HG03280 (cell line): ENCODE measurements at regions not wholly inside any gene's neighbourhood (a gene's known extent, or its start where the extent isn't known, plus 50 kb on each side); places are given as distances from the start of the nearest gene placed in this dataset.

Source experiments
- ATAC-seq: cut with Tn5 transposase; IDR thresholded peaks from one replicate; pipeline ENCODE4 v1.9.1; 2021; ENCODE audit warnings: mild to moderate bottlenecking, moderate library complexity; ENCODE audit not compliant: unreplicated experiment

GRCh38 chr6:156087487-156087886 lies 631.8 kb upstream of the NOX3 start:
- no peak for ATAC-seq

- no peak for ATAC-seq
These were observed 626.4 kb upstream of the NOX3 start for GRCh38 chr6:156082012-156082411.

GRCh38 chr6:156080371-156080770 lies 624.7 kb upstream of the NOX3 start:
- ATAC-seq: no peak

- ATAC-seq: no peak
These were observed 613.2 kb upstream of the NOX3 start for GRCh38 chr6:156068881-156069280.

DNA sequence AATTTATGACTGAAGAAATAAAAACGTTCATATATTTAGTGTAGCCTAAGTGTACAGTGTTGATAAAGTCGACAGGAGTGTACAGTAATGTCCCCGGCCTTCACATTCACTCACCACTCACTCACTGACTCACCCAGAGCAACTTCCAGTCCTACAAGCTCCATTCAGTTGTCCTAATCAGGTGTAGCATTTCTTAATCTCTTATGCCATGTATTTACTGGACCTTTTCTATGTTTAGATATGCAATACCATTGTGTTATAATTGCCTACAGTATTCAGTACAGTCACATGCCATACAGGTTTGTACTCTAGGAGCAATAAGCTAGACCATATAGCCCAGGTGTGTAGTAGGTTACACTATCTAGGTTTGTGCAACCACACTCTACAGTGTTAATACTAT lies 610.2 kb upstream of the NOX3 start:
- no peak for ATAC-seq

- ATAC-seq: no peak
These were observed 606.5 kb upstream of the NOX3 start for GRCh38 chr6:156062091-156062563.

GRCh38 chr6:156061465-156061864 lies 605.8 kb upstream of the NOX3 start:
- no peak for ATAC-seq

- no peak for ATAC-seq
These were observed 604.4 kb upstream of the NOX3 start for GRCh38 chr6:156060013-156060412.

- ATAC-seq: no peak
These were observed 602.7 kb upstream of the NOX3 start for GRCh38 chr6:156058356-156058755.

GRCh38 chr6:156057869-156058268 lies 602.2 kb upstream of the NOX3 start:
- no peak for ATAC-seq

GRCh38 chr6:156056085-156056484 lies 600.4 kb upstream of the NOX3 start:
- no peak for ATAC-seq

DNA sequence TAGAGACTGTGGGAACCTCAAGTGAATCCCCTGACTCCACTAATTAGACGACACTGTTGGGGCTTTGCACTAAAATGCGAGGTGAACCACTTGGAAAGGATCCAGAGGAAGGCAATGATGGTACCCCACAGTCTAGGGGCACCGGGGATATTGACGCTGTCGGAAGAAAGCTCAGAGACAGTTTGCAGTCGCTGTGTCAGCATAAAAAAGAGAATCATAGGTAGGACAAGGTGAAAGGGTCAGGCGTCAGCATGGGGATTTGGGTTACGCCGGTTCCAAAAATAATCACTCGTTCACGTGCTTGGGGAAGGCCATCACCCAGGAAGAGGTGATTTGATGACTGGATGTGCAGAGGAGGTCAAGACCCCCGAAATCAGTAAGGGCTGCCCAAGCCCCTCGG lies 598.0 kb upstream of the NOX3 start:
- no peak for ATAC-seq

GRCh38 chr6:156046841-156047449 lies 591.3 kb upstream of the NOX3 start:
- no peak for ATAC-seq

- no peak for ATAC-seq
These were observed 590.6 kb upstream of the NOX3 start for GRCh38 chr6:156046268-156046665.

- no peak for ATAC-seq
These were observed 590.0 kb upstream of the NOX3 start for GRCh38 chr6:156045401-156046267.

DNA sequence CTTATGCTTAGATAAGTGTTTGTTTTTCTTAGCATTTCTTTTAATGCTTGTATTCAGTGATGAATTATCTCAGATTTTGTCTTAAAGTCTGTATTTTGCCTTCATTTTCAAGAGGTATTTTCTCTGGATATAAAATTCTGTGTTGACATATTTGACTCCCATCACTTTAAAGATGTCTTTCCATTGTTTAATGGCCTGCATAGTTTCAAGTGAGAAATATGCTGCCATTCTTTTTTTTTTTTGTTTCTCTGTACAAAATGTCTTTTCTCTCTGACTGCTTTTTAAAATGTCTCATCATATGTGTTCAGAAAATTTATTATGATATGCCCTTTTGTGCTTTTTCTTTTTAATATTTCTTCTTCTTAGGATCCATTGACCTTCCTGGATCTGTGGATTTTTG lies 578.0 kb upstream of the NOX3 start:
- no peak for ATAC-seq

DNA sequence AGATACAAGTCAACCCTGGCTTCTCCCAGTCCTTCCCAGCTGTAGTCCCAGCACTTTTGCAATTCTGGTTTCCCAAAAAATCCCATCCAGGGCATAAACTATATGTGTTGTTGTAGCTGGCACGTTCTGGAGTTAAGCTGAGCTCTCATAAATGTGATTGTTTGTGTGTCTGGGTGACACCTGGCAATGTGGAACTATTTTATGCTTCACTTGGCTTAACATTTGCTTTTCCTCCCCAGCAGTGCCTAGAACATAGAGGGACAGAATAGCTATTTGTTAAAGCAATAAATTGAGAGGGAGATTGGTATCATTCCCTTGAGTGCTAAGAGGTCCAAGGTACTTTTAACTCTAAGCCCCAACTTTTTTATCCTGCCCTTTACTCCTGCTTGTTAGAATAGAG lies 575.9 kb upstream of the NOX3 start:
- ATAC-seq: no peak

DNA sequence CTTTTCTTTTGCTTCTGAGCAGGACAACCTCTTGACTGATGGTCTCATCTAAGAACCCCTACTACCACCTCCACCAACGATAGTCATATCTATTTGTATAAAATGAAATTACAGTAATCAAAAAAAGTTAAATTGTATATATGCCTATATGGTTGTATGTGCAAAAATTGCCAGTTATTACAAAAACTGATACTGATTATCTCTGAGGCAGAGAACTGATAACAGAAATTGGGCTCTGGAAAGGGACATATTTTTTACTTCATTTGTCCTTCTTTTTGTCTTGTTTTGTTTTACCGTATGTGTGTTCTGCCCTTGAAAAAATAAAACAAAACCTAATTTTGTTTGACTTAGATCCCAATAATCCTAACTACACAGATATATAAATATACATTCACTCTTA lies 574.4 kb upstream of the NOX3 start:
- no peak for ATAC-seq

DNA sequence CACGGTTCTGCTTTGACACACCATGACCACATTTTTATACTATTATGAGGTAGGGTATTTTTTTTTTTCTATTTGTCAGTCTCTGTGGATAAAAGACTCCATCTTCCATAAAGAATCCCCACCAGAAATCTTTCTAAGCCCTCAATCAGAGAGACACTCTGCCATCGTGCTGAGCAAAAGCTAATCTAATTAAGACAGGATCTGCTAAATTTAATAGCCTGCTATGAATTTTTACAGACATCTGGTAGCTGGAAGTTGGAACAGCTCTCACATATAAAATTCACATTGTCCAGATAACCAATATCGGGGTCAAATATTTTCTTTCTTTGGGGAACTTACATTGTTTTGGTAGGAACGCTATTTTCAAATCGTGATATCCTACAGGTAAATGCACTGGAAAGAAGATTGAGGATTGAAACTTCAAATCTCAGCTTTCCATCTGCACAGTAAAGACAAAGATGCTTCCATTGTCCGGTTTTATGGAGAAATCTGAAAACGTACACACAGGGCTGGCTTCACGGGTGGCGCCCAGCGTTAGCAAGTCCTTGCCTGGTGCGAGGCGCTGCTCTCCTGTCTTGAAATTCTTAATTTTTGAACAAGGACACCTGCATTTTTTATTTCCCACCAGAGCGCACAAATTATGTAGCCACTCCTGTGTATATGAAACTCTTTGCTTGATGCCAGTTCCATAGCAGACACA lies 573.8 kb upstream of the NOX3 start:
- ATAC-seq: no peak

DNA sequence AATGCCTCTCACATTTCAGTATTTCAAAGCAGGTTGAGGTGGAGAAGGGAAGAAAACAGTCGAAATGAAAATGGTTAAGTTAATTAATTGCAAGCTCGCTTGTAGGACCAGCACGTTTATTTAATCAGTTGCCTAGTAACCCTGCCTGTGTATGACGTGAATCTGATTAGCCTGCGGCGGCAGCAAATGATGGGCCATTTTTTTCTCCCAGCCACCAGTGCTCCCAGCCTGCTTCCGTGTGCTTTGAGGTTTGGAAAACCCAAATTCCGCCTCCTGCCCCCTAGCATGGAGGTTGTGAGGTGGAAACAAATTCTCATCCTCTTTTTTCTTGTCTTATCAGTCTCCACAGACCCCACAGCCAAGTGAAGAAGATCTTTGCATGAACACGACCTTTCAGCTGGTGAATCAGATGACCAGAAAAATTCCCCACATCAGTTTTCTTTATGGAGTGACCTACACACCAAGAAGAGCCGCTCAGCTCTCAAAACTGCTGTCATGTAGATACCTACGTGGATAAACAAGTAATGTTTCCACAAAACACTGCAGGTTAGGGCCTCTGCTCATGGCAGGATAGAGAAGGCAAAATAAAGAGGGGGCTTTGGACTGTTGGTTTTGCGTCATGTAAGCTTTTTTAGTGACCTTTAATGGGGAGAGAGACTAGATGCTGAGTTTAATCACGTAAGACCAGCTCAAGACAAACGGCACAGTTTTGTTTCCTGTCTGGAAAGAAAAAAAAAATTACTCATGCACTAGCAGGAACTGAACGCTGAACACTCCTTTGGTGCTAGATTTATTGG lies 572.9 kb upstream of the NOX3 start:
- ATAC-seq: no peak

- ATAC-seq: no peak
These were observed 571.6 kb upstream of the NOX3 start for GRCh38 chr6:156027248-156027626.
